RCC 7860 (cell line): ENCODE measurements at regions not wholly inside any gene's neighbourhood (a gene's known extent, or its start where the extent isn't known, plus 50 kb on each side); places are given as distances from the start of the nearest gene placed in this dataset.
"Not testable (repeated sequence)": the region's sequence is repeated elsewhere in the genome, so short reads cannot be mapped to it uniquely, and the experiment has no call there.

Experiments
- DNase-seq: peaks from one replicate; pipeline ENCODE4 v3.0.0-alpha.2; 2015; ENCODE audit warnings: low spot score
- FAIRE-seq: peaks from 2 replicates; lab custom pipeline; 2012; peaks lifted over from hg19 to GRCh38; lab: Jason Lieb, UNC

DNA sequence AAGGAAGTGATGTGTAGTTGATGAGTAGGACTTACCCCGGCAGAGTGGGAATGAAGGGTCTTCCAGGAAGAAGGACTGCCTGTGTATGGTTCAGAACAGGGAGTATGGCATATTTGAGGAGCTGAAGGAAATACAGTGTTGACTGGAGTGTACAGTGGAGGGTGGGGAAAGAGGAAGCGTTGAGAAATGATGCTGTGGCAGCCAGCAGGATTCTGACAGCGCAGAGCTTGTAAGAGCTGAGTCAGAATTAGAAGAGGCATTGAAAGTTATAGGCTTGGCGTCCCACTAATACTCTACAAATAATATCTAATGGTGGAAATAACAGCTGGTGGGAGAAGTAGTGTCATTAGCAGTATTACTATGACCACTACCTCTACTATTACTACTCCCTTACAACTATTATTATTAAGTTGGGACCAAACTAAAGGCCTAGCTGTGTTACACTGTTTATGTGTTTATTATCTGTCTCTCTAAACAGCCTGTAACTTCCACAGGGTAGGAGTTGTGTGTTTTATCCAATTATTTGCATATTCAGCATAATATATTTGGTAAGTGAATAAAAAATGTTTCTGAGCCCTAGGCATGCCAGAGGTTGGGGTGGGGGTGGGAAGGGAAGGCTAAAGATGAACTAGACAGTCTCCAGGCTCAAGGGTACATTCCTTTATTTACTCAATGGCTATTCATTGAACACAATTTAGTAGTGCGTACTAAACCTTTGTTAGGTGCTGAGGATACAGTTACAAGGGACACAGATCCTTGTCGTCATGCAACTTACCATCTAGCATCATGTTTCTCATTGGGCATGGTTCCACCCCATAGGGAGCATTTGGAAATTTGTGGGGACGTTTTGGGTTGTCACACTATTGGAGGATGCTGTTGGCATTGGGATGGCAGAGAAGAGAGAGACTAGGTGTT, 428.8 kb upstream of the ONECUT1 start:
- FAIRE-seq (no peak), DNase-seq (no peak)

DNA sequence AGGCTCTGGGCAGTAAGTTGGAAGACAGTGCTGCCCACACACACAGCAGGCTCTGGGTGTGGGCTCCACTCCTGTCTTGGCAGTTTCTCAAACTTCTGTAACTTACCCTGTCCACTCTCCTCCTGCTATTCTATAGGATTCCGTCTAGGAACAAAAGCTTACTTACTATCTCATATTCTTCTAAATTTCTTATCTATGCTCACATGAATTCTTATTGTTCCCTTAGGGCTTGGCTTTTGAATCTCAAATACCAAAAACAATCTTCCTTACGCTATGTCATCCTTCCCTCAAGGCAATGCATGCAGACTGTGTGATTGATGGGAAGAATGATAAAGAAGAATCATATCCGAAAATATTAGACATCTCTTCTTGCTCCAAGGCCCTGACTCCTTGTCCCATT, 425.9 kb upstream of the ONECUT1 start:
- FAIRE-seq, result no peak
- DNase-seq, result no peak

DNA sequence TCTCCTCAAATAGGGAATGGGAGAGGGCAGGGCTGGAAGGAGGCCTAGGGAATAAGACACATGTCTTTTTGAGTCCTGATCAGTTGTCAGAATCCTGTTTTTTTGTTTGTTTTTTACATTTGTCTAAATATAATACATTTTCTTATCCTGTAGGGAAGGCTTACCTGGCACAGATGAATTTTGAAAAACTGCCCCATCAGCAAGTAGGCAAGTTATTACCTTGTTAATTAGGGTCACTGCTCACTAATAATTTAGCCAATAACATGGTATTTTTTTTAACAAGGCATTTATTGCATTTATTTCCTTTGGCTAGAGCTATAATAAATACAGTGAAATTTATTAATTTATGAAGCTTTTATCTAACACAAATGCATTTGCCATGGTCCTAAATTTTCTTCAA, 423.2 kb upstream of the ONECUT1 start:
- FAIRE-seq, result no peak
- no peak for DNase-seq

DNA sequence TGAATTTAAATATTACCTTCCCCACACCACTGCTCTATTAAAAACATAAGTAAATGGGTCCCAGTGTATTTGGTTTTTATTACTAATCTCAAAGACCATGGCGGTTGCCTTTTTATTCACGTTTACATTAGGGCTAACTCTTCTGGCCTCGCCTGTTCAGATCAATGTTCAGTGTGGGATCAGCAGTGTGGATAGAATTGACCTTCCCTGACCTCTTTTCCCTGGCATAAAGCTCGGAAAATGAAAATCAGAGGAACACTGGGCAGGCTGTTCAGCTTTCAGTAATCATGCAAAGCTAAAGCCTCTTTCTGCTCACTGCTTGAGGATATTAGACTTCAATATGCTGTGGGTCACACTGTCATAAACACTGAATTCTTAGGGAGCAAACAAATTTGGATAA, 422.6 kb upstream of the ONECUT1 start:
- FAIRE-seq (no peak), DNase-seq (no peak)

DNA sequence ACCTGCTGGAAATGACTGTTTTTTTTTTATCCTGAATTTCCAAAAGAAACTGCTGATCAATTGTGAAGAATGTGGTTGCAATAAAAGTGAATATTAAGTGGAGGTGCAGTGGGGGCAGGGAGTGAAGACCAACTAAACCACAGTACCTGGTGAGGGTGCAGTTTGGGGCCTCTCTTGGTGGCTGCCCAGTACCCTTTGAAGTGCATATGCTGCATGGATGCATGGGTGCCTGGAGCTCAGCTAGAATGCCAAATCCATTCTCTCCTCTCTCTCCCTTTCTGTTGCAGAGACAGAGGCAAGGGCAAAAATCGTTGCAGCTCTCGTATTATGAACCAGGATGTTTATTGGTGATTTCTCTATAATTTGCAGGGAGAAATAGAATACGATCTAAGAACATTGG, 420.5 kb upstream of the ONECUT1 start:
- no peak for FAIRE-seq

DNA sequence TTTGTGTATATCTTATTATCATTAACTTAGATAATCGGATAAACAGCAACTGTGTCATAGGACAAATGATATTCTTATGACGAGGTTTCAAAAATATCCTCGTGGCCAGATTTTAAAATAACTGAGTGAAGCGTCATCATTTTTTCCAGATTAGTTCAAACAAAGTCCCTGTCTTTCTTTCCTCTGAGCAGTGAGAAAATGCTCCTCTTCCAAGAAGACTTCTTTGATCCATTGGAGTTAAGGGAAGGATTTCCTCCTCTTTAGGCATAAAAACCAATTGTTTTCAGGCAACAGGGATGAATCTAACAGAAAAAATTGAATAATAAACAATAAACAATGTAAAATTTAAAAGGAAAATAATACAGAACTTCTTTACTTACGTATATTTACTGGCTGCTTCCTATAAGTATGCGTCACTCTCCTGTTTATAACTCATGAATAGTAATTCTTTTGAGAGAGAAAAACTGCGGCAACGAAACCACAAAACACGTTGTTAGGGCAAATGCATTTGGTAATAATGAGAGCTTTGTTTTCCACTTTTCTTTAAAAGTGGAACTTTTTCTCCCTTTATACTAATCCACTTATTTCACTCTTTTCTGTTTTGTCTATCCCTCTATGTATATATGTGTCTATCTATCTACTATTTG, 419.4 kb upstream of the ONECUT1 start:
- DNase-seq (no peak), FAIRE-seq (no peak)

More for the DNA sequence above, 420.5 kb upstream of the ONECUT1 start:
- no peak for DNase-seq

DNA sequence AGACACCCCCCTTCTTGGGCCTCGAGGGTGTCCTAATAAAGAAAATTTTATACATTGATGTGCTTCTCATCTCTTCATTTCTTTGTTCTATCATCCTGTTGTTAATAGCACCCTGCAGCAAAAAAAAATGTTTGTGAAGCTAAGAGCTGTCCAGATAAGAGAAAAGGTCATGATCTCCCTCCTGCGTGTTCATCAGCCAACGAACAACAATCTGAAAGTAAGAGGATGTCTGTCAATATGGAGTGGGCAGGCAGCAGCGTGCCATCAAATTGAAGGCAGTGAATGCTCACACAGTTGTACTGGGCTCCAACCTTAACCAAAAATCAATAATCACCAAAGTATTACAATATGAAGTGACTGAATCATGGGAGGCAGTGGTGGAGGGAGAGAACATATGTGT, 418.6 kb upstream of the ONECUT1 start:
- FAIRE-seq (no peak), DNase-seq (no peak)

DNA sequence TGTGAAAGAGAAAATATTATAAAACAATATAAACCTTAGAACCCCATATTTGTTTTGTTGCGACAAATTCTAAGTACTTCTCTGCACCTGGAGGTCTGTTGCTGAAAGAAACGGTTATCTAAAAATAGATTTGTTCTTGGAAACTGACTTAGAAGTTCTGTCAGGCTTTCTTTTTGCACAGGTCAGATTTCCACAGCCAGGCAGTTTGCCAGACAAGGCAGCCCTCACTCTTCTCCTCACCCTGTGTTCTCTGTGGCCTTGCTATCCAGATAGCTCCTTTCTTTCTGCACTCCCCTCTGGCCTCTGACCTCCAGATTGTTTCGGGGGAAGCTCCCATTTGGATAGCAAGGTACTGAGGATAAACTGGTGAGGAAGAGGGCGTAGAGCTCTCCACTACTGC, 413.3 kb upstream of the ONECUT1 start:
- DNase-seq (no peak), FAIRE-seq (no peak)

DNA sequence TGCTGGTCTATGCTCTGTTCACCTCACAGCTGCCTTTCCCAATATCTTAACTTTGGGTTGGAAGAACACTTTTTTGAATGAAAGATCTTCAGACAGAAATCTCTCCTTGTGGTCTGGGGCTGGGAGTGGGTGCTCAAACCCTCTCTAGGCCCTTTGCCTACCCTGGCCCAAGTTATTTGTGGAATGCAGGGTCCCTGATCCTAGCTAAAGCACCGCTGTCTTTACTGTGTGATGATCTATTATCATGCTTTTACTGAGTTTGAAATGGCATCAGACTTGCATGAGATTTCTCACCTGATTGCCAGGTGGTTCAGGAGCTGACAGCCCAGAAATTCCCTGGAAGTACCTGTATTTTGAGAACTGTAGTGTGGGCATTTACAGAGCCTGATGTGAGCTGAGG, 412.7 kb upstream of the ONECUT1 start:
- FAIRE-seq, result no peak

DNA sequence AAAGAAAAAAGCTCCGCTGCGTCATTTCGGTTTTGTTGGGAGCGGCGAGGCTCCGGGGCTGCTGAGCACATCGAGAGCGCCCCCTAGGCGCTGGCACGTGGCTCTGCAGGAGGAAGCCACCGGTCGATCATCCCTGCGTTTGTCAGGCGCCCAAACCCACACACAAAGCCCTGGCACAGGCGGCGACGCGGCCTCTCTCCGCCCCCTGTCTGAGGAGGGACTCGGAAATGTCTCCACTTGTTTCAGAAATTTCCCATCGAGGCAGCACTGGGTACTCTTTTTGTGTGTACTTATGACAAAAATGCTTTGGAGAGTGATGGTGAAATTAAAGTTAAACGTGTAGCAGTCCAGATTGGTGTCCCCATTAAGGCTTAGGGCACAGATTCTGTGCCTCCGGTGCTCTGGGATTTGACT, 407.3 kb upstream of the ONECUT1 start:
- DNase-seq (peak; percentile 15), FAIRE-seq (no peak)

More for the DNA sequence above, 412.7 kb upstream of the ONECUT1 start:
- no peak for DNase-seq

DNA sequence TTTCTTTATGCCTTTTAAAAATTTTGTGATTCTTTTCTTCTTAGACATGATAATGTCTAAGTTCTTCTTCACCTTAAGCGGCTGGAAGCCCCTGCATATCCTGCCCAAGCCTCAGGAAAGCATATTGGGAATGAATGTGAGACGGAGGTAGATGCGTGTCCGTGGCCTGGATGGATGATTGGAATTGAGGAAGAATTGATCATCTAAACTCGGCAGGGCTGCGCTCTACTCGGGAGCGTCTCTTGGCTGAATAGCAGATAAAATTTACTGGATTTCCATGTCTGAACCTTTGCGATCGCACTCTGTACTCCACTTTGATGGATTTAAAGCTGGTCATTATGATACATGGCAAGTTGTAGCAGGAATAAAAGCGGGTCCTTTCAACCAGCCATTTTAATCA, 406.7 kb upstream of the ONECUT1 start:
- FAIRE-seq (no peak), DNase-seq (no peak)

DNA sequence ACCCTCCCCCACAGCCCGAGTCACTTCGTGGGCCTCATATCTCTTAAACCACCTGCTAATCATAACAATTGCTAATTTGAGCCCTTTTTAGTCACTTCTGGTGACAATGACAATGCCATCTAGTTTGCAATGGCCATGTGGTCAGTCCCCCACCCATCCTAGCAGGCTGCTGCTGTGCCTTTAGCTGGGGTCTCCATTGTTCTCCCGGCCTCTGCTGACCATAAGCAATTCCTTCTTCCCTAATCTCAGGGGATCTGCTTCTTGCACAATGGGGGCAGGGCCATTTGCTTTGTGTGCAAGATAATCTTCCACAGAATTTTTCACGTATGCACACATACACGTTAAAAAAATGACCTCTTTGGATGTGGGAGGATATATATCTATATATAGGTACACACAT, 406.1 kb upstream of the ONECUT1 start:
- DNase-seq, result no peak
- FAIRE-seq, result no peak

DNA sequence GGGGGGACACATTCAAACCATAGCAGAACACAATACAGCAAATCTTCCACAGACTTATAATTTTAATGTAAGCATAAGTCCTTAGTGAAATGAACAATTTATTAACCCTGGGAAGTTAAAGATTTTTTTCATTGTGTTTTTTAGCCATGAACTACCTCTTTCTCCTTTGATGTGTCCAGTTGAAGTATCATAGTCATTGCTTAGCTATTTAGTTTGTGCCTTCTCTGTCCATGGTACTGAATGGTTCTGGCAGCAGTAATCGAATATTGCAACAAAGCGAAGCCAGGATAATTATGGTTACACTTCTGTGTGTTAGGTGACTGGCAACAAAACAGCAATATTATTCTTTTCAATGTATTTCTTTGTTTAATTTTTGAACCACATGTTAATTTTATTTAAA, 403.0 kb upstream of the ONECUT1 start:
- FAIRE-seq (no peak), DNase-seq (no peak)

DNA sequence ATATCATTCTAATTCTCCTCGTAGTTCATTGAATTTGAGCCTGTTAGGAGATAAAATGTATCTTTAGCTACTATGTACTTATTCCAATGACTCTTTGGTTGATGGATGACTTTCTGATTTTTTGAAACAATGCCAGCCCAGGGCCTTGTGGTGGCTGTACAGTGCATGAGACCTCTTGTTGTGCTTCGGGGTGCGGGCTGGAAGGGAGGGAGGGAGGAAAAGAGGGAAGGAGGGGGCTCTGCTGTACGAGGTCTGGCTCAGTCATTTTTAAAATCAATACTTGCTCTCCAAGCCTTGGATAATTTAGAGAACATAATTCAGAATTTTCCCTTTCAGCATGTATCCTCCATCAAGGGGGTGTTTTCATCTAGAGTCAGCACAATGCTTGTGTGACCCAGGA, 399.7 kb upstream of the ONECUT1 start:
- DNase-seq (no peak), FAIRE-seq (no peak)

DNA sequence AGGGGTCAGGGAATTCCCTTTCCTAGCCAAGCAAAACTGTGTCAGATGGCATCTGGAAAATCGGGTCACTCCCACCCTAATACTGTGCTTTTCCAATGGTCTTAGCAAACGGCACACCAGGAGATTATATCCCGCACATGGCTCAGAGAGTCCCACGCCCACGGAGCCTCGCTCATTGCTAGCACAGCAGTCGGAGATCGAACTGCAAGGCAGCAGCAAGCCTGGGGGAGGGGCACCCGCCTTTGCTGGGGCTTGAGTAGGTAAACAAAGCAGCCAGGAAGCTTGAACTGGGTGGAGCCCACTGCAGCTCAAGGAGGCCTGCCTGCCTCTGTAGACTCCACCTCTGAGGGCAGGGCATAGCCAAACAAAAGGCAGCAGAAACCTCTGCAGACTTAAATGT, 393.3 kb upstream of the ONECUT1 start:
- FAIRE-seq, DNase-seq: not testable (repeated sequence)

DNA sequence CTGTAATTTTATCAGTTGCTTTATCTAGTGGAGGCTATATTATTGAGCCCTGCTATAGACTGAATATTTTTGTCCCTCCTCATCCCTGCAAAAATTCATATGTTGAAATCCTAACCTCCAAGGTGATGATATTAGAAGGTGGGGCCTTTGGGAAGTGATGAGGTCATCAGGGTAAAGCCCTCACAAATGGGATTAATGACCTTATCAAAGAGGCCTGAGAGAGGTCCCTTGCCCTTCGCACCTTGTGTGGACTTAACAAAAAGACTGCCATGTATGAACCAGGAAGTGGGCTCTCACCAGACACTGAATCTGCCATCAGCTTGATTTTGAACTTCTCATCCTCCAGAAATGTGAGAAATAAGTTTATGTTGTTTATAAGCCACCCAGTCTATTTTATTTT, 381.4 kb upstream of the ONECUT1 start:
- DNase-seq (no peak), FAIRE-seq (no peak)

DNA sequence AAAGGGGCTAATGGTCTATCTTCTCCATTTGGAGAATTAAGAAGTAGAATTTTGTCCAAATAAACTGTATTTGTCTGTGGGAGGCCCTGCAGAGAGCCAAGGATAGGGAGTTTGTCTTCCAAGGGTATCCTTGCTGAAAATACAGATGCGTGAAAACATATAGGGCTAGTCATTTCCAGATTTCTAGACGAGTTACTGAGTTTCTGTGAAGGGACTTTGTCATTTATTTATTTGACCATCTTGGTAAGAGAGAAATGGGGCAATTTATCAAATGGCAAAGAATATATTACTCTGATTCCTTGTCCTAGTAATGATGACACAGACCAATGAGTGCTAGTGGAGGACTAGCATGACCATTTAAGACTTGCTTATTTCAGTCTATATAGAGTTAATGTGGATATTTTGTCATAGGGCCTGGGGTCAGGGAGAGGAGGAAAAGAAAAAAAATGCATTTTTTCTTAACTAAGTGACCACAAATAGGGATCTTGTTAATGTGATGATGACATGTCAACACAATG, 376.6 kb upstream of the ONECUT1 start:
- FAIRE-seq, result no peak
- DNase-seq, result no peak

DNA sequence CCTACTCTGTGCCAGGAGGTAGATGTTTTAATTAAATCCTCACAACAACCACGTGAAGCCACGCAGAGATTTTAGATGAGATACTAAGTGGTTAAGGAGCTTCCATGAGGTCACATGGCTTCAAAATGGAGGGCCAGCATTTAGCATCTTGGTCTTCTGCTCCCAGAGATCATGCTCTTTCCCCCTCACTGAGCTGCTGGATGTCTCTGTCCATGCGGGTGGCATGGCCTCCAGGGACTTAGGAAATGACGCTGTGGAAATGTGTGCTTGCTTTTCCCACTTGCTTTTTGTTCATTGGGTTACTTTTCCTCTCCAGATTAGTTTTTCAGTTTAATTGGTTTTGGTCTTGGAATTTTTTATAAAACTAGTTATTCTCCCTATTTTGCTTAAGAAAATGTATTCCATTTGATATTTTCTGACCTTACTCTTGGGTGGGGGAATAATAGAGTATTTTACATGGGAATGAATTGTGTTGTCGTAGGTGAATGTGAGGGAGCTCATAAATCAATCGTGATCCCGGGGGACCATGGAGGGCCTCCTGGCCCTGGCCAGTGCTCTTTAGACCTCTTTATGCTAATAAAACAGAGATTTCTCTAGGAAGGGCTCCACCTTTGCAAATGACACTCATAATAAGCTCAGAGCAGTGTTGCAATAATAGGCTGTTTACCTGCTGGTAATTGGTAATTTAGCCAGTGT, 376.0 kb upstream of the ONECUT1 start:
- FAIRE-seq (no peak), DNase-seq (no peak)

DNA sequence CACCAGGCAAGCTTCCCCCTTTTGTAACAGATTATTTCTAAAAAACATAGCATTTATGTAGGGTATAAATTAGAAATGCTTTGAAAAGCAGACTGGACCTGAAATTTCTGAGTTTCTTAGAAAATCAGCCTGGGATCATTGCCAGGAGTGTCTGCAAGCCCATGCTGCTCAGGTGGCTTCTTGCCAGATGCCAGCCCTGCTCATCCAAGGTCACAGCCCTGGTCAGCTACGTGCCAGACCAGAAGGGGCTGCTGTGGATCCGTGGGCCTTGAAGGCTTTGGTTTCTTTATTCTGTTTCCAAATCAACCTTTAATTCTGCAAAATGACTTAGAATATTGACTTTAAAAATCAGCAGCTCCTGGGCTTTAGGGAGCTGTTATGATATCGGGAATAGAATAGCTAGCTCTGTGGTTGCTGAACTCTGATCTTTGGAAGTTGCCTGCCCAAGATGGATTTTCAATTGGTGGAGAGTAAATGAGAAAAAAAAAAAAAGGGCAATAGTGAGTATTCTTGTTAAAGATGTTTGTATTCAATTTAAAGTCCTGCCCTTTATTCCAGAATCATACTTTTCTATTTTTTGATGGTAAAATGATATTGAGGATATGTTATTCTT, 370.1 kb upstream of the ONECUT1 start:
- FAIRE-seq (no peak), DNase-seq (no peak)

DNA sequence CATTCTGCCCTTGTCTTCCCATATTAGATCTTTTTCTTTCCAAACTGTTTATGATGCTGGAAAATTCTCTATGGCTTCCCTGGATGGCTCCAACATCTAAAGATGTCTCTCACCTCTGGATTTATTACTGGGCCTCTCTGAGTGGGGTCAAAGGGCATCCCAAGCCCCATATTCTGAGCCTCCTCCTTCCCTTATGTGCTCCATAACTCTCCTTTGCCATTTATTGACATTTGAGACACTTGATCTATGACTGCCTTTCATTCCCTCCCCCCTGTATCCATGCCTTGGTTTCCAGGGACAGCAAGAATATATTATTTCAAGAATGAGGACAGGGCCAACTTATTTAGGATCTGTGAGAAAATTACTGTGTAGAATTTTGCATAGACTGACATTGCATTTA, 369.3 kb upstream of the ONECUT1 start:
- FAIRE-seq (no peak), DNase-seq (no peak)

DNA sequence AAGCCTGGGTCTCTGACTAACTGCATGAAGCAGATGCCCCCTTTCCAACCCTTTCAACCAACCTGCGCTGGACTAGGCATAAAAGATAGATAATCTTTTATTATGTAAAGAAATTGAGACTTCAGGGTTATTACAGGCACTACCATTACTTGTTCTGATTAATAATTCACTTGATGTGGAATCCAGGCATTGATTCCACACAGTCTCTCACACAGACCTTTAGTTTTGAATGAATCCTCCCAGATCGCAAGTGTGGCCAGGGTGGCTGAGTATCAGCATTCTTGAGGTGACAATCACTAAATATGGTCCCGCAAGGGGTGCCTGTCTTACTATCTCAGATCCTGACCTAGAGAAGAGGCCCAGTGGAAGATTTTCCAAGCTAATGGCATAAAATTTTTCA, 368.9 kb upstream of the ONECUT1 start:
- DNase-seq, result no peak
- FAIRE-seq, result no peak
